Muscle of back (tissue), 3 donors: ENCODE measurements at regions not wholly inside any gene's neighbourhood (a gene's known extent, or its start where the extent isn't known, plus 50 kb on each side); places are given as distances from the start of the nearest gene placed in this dataset.

Source experiments
- DNase-seq, 3 donors: peaks; one replicate each; pipeline versions ENCODE4 v3.0.0 to v3.0.0-alpha.2; 2013

- no peak for DNase-seq
Observed at GRCh38 chr6:82015043-82015442, 232.5 kb downstream of the IBTK start.

DNA sequence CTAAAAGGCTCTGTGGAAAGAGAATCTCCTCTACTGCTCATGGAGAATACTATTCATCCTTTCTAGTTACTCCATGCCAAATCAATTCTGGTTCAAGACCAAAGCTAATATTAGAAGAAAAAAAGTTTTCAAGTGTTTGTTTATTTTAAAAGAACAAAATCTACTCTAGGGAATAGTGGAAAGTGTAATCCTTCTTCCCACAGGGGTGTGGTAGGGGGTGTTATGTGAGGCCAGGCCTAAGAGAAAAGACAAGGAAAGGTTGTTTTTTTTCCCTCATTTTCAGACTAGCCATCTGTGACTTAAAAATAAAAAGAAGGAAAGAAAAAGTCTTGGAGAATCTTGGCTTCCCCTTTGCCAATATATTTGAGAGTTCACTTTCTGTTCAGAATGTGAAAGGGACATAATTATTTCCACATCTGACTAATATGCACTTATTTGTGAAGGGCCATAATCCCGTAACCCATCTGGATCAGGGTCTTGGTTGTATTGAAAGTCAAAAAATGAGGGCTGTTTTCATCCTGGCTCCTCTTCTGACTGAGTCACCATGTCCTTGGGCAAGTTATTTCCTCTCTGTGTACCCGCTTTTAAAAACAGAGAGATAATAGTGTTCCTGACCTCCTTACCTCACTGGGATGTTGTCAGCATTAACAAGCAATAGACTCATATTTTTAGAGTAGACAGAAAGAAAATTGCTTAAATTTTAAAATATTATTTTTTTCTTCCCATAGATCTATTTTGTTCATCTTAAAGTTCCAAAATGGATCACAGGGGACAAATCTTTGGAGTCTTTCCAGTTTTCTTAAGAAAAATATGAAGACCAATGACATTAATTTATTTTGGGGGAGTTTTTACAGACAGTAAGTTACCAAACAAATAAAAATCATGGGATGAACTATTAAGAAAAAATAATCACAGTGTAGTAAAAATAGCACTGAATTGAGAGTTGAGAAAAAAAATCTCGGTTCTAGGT lies 233.7 kb downstream of the IBTK start:
- DNase-seq: peak; percentile 27 to 74 (median 45)

GRCh38 chr6:82006027-82006738 lies 241.4 kb downstream of the IBTK start:
- no peak for DNase-seq

DNA sequence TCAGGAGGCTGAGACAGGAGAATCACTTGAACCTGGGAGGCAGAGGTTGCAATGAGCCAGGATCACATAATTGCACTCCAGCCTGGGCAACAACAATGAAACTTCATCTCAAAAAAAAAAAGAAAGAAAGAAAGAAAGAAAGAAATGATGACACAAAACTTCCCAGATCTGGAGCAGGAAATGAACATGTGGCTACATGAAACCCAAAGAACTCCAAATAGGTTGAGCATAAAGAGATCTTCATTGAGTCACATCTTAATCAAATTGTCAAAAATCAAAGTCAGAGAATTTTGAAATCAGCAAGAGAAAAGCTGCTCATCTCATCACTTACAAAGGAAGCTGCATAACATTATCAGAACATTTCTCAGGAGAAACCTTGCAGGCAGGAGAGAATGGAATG lies 247.0 kb downstream of the IBTK start:
- DNase-seq: no peak

GRCh38 chr6:81999826-82000225 lies 247.3 kb upstream of the TENT5A start:
- no peak for DNase-seq

- no peak for DNase-seq
Observed at GRCh38 chr6:81999270-81999669, 246.8 kb upstream of the TENT5A start.

DNA sequence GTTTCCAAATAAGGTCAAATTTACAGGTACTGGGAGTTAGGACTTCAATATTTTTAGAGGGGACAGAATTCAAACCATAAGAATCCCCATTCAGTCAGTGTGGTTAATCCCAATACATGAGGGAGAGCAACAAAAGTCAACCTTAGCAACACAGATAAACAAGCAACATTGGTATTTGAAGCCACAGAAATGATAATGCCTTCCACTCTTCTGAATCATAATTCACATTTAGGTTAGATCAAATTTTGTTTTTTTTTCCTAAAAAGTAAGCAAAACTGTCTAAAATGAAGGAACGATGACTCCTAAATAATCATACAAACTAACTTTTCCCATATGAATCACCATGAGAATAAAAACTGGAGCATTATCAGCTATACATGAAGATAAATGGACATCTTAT lies 246.0 kb upstream of the TENT5A start:
- peak in 1 of 3 donors; percentile 57 for DNase-seq

- peak in 2 of 3 donors; percentile 15 to 67 for DNase-seq
Observed at GRCh38 chr6:81997090-81997926, 244.8 kb upstream of the TENT5A start.

DNA sequence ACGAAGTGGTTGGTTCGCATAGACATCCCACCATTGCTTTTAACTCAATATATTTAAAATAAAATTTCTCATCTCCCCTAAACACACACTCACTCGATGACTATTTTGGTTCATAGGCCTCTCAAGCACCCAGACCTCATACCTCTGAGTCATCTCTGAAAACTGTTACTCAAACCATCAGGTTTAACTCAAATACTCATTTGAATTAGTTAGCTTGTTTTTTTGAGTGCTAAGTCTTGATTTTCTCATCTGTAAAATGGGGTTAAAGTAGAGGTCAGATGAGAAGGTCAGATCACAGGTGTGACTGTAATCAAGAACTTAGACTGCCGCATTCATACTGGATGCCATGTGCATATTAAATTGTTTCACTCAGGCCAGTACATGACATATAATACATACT lies 243.9 kb upstream of the TENT5A start:
- peak in 1 of 3 donors; percentile 72 for DNase-seq

GRCh38 chr6:81995548-81996289 lies 243.2 kb upstream of the TENT5A start:
- peak in 1 of 3 donors; percentile 35 for DNase-seq

DNA sequence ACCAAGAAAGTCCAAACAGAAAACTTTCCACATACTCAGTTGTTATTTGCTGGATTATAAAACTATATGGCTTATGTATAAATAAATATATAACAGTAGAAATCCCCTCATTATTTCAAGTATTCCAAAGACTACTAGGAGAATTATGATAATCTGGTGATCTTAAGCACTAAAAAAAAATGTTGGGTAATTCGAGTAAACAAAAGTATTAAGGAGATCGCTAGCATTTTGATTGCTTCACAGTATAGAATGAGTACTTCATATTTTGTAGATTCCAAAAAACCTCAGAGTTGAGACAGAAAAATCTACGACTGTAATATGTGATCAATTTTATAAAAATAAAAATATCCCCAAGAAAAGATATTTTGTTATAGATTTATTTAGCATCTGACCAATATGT lies 236.4 kb upstream of the TENT5A start:
- no peak for DNase-seq

DNA sequence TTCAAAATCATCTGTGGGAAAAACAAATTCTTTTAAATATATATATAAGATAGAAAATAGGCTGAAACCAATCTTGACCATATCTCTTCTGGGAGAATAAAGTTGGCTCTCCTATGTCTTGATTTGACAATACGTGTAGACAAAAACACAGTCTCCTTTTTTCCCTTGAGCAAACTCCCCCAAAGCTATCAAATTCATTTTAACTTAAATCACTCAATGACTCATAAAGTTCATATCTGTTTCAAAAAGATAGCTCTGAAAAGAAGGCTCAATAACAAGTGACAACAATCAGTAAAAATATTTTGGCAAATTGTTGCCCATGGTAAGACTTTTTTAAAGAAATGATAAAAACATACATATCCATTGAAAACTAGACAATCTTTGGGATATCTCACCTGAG lies 236.0 kb upstream of the TENT5A start:
- no peak for DNase-seq

DNA sequence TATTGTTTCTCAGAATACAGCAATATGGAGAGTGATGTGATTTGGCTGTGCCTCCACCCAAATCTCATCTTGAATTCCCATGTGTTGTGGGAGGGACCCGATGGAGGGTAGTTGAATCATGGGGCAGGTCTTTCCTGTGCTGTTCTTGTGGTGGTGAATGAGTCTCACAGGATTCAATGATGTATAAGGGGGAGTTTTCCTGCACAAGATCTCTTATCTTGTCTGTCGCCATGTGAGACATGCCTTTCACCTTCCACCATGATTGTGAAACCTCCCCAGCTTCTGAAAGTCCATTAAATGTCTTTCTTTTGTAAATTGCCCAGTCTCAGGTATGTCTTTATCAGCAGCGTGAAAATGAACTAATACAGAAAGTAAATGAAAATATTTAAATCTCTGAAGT lies 234.8 kb upstream of the TENT5A start:
- DNase-seq: no peak

DNA sequence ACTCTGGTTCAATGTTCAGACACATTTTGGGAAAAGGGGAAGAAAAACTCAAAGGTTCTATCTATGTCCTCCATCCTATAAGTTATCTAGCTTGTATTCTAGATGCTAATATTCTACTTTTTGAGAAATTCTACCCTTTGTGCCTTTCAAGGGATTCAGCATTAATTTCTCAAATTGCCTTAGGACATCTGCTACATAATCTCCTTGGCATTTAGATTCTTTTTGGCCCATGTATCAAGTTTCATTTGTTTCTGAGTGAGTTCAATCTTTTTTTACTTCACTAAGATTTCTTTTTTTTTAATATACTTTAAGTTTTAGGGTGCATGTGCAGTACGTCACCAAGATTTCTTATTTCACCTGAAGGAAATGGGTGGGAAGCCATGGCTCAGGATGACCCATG lies 232.7 kb upstream of the TENT5A start:
- no peak for DNase-seq

DNA sequence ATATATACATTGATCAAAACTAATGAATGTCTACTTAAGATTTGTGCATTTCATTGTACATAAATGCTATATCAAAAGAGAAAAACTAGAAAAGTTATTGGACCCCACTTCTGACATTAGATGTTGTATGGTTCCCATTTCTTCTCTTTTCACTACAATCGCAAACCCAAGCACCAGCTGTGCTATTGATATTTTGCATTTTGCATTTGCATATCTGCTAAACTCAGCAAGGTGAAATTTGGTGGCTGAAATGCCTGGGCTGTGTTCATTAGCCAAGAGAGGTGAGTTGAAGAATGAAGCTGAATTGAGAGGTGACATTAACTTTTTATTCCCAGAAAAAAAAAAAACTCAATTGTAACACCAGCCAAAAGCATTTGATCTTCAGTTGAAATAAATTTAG lies 232.1 kb upstream of the TENT5A start:
- no peak for DNase-seq

DNA sequence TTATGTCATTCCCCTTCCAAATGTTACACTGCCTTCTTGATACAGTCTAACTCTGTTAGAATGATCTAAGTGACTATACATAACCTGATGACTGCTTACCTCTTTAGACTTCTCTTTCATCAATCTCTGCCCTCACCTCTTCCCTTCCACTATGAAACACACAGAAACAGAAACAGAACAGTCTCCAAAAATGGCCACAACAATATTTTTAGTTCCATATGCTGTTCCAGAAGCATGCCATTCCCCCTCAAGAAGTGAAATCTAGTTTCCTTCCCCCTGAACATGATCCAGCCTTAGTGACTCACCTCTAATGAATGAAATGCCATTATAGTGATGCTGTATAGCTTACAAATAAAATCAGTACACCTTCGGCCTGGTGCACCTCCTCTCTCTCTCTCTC lies 229.3 kb upstream of the TENT5A start:
- peak in 1 of 3 donors; percentile 60 for DNase-seq

GRCh38 chr6:81979767-81980166 lies 227.3 kb upstream of the TENT5A start:
- no peak for DNase-seq

DNA sequence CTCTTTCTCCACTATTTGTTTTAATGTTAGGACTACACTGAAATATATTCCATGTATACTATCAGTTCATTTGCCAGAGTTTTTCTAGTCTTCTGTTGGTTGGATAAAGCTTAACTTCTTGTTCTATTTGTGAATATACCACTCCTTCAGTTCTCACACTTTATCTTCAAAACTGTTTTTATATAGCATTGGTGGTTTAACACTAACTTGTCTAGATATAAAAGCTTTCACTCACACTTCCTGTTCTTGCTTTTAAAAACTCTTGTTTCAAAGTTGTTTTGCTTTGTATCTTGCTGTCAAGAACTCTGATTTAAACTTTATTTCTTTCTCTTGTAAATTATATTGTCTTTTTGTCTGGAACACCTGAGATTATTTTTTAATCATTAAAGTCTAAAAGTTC lies 226.8 kb upstream of the TENT5A start:
- no peak for DNase-seq

- no peak for DNase-seq
Observed at GRCh38 chr6:81978230-81978629, 225.7 kb upstream of the TENT5A start.

GRCh38 chr6:81977486-81977885 lies 225.0 kb upstream of the TENT5A start:
- DNase-seq: no peak

- no peak for DNase-seq
Observed at GRCh38 chr6:81969814-81970213, 217.3 kb upstream of the TENT5A start.
